T-helper 1 cell treated with Interleukin-12 subunit alpha and Interleukin-12 subunit beta and Interleukin-4 antibody, amounts not matched to agents 30 μg/mL and 1 μg/mL, for 36 hours (primary cell): ENCODE measurements at regions not wholly inside any gene's neighbourhood (a gene's known extent, or its start where the extent isn't known, plus 50 kb on each side); places are given as distances from the start of the nearest gene placed in this dataset.

ENCODE experiments used
- H3K27ac Mint-ChIP-seq: one replicate; pipeline ENCODE4 v1.8.0; 2021; ENCODE audit warnings: mild to moderate bottlenecking, mixed read lengths
- H3K27me3 Mint-ChIP-seq: one replicate; pipeline ENCODE4 v1.8.0; 2021; ENCODE audit warnings: low read depth, mixed read lengths
- H3K36me3 Mint-ChIP-seq: one replicate; pipeline ENCODE4 v1.8.0; 2021; ENCODE audit warnings: low read depth, mixed read lengths
- H3K4me1 Mint-ChIP-seq: one replicate; pipeline ENCODE4 v1.8.0; 2021; ENCODE audit warnings: low read depth, mixed read lengths
- H3K4me3 Mint-ChIP-seq: one replicate; pipeline ENCODE4 v1.8.0; 2021; ENCODE audit warnings: mild to moderate bottlenecking, moderate library complexity, mixed read lengths
- H3K9me3 Mint-ChIP-seq: one replicate; pipeline ENCODE4 v1.8.0; 2021; ENCODE audit warnings: mixed read lengths

DNA sequence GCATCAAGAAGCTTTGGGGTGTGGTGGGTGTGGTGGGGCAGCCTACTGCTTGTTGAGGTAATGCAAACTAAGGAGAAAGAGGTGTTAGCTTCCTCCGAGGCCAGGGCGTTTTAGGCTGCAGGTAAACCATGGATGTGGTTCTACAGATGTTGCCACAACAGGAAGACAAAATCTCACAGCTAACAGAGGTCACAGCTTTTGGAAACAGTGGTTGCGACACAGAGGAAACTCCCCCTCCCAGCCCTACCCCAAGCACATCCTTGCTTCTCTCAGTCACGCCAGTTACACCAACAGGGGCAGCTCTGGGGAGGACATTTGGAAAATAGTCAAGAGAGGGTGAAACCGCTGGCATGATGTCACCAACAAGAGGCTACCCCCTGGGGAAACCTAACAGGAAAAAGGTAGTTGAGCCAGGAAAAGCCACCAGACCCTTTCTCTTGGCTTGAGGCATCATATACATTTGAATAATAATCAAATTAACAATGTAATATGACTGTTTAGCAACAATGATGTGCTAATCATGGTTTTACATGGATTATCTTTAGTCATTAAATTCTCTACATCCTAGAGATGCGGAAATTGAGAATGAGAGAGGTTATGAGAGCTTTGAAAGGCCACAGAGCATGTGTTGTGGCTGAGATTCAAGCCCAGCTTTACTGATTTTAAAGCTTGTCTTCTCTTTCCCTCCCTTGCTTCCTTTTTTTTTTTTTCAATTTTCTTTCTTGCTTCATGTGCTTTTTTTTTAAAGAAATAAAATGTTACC is 82.2 kb upstream of the IL12B start:
- Mint-ChIP-seq H3K27ac (peak overlapping the region; percentile 98), H3K4me3 (peak overlapping the region; percentile 79)

DNA sequence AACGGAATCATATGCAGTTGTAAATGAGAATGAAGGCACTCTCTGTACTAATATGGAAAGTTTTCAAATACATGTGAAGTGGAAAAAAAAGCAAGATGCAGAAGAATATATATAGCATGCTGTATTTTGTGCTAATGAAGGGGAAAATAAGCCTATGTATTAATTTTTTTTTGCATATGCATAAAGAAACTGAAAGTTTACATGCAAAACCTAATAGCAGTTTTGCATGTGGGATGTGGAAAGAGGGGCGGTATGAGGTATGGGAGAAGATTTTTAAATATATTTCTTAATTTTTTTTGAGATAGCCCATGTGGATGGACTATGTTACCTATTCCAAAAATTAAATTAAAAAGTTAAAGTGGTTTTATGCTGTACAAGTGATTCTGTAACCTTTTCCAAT is 83.7 kb upstream of the IL12B start:
- Mint-ChIP-seq H3K27ac (no peak overlapping the region), H3K4me3 (no peak overlapping the region)

More for the DNA sequence above, 82.2 kb upstream of the IL12B start:
- Mint-ChIP-seq H3K4me1 (peaks cover 59% of the 10 kb centered on the region), H3K36me3 (peaks cover 29% of the 10 kb centered on the region), H3K9me3 (peaks cover 22% of the 10 kb centered on the region), H3K27me3 (peaks cover 35% of the 10 kb centered on the region)

DNA sequence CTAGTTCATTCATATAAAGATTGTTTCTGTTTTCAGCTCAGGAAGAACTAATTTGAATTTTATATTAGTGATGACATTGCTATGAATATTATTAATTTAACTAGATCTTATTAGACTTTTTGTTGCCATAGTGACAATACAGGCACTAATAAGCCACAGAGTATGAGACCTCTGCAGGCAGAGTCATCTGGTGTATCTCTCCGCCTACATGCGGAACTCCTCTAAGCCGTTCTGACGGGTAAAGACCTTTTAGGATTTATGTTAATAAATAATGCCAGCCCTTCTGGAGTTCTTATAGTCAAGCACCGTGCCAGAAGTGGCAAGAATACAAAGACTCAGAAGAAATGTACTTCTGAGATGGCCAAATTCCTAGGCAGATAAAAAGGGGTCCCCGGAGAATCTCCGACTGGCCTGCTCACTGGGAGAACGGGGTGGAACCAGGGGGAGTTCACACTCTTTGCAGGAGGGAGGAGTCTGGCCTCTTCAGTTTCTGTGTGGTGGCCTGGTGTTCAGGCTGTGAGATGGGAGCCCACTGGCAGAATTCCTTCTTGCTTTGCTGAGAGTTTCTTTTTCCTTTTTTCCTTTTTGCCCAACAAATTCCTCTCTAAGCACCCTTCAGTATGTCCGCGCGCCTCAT is 85.1 kb upstream of the IL12B start:
- Mint-ChIP-seq H3K4me3 (no peak overlapping the region), H3K9me3 (peaks cover 11% of the 10 kb centered on the region), H3K36me3 (peaks cover 22% of the 10 kb centered on the region), H3K4me1 (peaks cover 48% of the 10 kb centered on the region), H3K27me3 (peaks cover 27% of the 10 kb centered on the region), H3K27ac (no peak overlapping the region)

More for the DNA sequence above, 83.7 kb upstream of the IL12B start:
- Mint-ChIP-seq H3K9me3 (peaks cover 13% of the 10 kb centered on the region), H3K36me3 (peaks cover 23% of the 10 kb centered on the region), H3K4me1 (peaks cover 60% of the 10 kb centered on the region), H3K27me3 (peaks cover 22% of the 10 kb centered on the region)

DNA sequence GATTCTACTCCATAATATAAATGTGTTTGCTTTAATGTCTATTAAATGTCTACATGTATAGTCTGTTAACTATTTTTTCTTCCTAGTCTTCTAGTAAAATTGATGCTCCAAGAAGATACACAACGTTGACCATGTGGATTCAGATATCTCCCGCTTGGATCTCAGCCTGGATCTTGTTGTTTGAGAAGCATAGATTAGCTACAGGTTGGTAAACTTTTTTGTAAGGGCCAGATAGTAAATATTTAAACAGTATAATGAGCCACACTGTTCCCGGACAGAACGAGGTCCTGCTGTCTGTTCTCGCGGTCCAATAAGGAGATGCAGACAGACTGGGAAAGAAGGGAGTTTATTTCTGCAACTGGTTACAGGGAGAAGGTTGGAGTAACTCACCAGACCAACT is 86.2 kb upstream of the IL12B start:
- Mint-ChIP-seq H3K27ac (no peak overlapping the region), H3K4me3 (no peak overlapping the region), H3K9me3 (peaks cover 3% of the 10 kb centered on the region), H3K36me3 (peaks cover 18% of the 10 kb centered on the region), H3K4me1 (peaks cover 40% of the 10 kb centered on the region), H3K27me3 (peaks cover 32% of the 10 kb centered on the region)

DNA sequence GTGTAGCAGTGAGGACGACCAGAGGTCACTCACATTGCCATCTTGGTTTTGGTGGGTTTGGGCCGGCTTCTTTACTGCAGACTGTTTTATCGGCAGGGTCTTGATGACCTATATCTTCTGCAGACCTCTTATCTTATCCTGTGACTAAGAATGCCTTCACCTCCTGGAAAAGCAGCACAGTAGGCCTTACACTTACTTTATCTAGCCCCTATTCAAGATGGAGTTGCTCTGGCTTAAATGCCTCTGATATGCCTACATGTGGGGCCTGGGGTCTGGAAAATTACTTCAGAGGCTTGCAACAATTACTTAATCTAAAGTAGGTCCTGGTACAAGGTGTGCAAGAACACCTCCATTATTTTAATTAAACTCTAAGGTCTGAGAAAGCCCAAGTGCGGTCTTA is 86.9 kb upstream of the IL12B start:
- Mint-ChIP-seq H3K27me3 (peaks cover 32% of the 10 kb centered on the region), H3K9me3 (no peaks in the 10 kb centered on the region), H3K36me3 (peaks cover 13% of the 10 kb centered on the region), H3K4me1 (peaks cover 32% of the 10 kb centered on the region), H3K4me3 (no peak overlapping the region), H3K27ac (no peak overlapping the region)

DNA sequence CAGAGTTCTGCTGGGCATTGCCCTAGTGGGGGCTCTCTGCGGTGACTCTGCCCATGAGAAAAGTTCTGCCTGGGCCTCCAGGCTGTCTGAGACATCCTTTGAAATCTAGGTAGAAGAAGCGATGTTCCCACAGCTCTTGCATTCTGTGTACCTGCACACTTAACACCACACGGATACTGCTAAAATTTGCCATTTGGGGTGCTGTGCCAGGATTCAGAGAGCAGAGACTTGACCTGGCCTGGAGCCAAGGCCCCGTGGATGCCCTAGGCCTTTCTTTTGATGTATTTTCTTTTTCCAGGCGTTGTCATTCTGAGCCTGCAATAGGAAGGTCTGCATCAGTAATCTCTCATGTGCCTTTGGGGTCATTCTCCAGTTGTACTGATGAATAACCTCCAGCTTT is 89.3 kb upstream of the IL12B start:
- H3K27ac Mint-ChIP-seq, result no peak overlapping the region
- peaks cover 19% of the 10 kb centered on the region for H3K4me1 Mint-ChIP-seq
- no peaks in the 10 kb centered on the region for H3K9me3 Mint-ChIP-seq
- no peak overlapping the region for H3K4me3 Mint-ChIP-seq
- peaks cover 17% of the 10 kb centered on the region for H3K36me3 Mint-ChIP-seq
- H3K27me3 Mint-ChIP-seq, result peaks cover 37% of the 10 kb centered on the region

DNA sequence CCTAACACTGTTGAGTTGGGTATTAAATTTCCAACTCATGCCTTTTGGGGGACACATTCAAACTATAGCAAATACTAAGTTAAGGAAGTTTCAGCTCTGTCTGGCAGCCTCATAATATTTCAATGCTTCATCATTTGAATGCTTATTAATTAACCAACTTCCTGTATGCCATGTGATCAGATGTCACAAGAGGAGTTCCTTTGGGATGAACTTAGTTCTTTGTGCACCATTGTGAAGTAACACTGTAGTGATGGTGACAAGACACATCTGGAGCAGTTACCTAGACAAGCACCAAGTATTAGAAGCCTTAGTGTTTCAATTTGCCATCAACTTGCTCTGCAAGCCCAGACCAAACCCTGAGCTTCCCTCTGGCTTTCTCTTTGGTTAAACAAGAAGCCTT is 90.7 kb upstream of the IL12B start:
- H3K27me3 Mint-ChIP-seq, result peaks cover 41% of the 10 kb centered on the region
- H3K9me3 Mint-ChIP-seq, result no peaks in the 10 kb centered on the region
- no peak overlapping the region for H3K4me3 Mint-ChIP-seq
- no peak overlapping the region for H3K27ac Mint-ChIP-seq
- H3K4me1 Mint-ChIP-seq, result peaks cover 28% of the 10 kb centered on the region
- H3K36me3 Mint-ChIP-seq, result peaks cover 21% of the 10 kb centered on the region

DNA sequence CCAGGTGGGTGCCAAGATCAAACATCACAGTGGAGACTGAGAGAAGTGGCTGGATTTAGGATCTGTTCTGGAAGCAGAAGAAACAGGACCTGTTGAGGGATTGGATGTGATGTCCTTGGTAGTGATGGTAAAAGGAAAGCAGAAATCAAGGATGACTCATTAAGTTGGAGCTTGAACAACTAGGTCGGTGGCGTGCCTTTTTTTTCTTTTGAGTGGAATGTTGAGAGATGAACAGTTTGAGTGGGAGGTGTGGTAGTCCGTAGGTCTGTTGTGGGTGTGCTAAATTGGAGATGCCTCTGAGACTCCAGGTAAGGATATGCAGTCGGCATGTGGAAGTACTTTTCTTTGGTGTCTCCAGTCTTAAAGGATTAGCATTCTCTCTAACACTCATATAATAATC is 92.1 kb upstream of the IL12B start:
- Mint-ChIP-seq H3K9me3 (no peaks in the 10 kb centered on the region), H3K27ac (no peak overlapping the region), H3K36me3 (peaks cover 16% of the 10 kb centered on the region), H3K4me3 (no peak overlapping the region), H3K4me1 (peaks cover 35% of the 10 kb centered on the region), H3K27me3 (peaks cover 32% of the 10 kb centered on the region)

DNA sequence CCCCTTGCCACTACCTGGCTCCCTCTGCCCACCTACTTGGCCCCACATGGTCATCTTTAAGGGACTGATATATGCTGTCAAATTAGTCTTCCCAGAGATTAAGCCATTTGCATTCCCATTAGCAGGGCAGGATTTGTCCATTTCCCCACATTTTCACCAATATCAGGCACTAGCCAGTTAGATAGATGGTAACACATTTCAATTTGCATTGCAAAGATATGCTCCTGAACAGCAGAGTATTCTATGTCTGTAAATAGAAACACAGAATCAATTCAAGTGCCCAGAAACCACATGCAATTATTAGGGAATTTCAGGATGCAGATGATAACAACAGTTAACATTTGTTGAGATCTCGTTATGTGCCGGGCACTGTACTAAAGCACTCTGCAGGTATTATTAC is 92.6 kb upstream of the IL12B start:
- H3K27ac Mint-ChIP-seq, result no peak overlapping the region
- H3K9me3 Mint-ChIP-seq, result no peaks in the 10 kb centered on the region
- peaks cover 16% of the 10 kb centered on the region for H3K36me3 Mint-ChIP-seq
- H3K4me3 Mint-ChIP-seq, result no peak overlapping the region
- H3K27me3 Mint-ChIP-seq, result peaks cover 32% of the 10 kb centered on the region
- peaks cover 39% of the 10 kb centered on the region for H3K4me1 Mint-ChIP-seq

DNA sequence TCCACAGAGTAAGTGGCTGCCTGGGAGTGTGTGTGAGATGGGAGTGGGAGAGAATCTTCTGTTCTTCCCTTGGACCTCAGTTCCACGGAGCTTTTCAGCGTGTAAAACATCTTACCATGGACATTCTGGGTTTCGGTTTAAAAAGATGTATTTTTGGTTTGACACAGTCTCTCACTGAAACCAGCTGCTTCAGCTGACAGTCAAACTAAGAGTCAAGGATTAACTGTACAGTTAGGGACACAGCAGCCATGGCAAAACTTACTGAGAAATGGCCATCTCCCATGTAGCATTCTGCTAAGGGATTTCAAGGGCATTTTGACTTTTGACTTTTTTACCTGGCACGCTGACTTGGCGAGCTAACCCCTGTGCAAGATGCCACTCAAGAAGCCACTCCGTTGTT is 93.8 kb upstream of the IL12B start:
- Mint-ChIP-seq H3K27me3 (peaks cover 37% of the 10 kb centered on the region), H3K36me3 (peaks cover 15% of the 10 kb centered on the region), H3K9me3 (peaks cover 4% of the 10 kb centered on the region), H3K4me3 (no peak overlapping the region), H3K27ac (no peak overlapping the region), H3K4me1 (peaks cover 43% of the 10 kb centered on the region)

DNA sequence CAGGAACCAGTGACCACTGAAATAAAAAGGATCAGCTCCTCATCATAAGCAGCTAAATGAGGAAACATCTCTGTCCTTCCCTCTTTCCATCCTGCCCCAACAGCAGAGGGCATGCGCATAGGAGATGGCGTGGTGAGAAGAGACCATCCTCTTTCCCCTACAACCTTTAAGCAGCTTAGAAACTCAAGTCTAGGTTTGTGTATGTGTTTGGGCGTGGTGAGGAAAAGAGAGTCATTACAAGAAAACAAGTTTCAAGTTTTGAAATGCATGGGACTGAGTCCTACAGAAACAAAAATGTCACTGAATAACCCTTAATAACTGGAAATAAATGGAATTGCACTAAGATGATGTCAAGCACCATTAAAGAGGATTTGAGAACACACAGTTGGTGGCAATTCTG is 96.4 kb upstream of the IL12B start:
- peak overlapping the region; percentile 87 for H3K27ac Mint-ChIP-seq
- peaks cover 36% of the 10 kb centered on the region for H3K27me3 Mint-ChIP-seq
- H3K4me1 Mint-ChIP-seq, result peaks cover 54% of the 10 kb centered on the region
- H3K9me3 Mint-ChIP-seq, result peaks cover 9% of the 10 kb centered on the region
- H3K36me3 Mint-ChIP-seq, result peaks cover 27% of the 10 kb centered on the region
- no peak overlapping the region for H3K4me3 Mint-ChIP-seq

DNA sequence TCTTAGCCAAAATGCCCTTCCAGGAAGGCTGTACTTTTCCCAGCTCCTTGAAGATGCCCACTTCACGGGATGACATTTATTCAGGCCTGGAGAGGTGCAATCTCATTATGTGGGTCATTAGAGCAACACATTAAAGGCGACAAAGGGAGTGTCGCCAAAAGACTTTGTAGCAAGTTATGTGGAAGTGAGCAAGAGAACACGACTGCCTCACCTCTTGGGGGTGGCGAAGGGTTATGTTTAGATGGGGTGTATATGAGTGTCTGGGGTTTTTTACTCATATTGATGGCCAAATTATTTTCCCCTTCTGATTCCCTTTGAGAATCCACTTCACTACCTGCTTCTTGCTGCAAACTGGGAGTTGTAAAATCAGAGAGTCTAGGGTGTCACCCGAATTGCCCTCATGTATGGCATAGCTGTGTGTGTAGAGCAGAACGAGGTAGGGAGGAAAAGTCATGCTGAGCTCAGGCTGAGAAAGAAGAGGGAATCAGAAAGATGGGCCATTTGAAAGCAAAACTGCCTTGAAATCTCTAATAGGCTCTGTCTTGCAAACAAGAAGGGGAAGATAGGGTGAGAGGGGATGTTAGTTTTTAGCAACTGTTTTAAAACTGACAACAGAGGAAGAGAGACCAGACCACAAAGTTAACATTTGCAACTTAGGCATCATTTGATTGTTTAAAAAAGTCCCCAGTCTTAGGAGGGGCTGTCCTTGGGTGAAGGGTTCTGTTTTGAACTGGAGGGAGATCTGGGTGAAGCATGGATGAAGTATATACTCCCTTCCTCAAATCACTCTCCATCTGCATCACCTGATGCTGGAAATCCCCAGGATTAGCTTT is 97.1 kb upstream of the IL12B start:
- Mint-ChIP-seq H3K27me3 (peaks cover 41% of the 10 kb centered on the region), H3K9me3 (peaks cover 9% of the 10 kb centered on the region), H3K4me1 (peaks cover 56% of the 10 kb centered on the region), H3K4me3 (peak overlapping the region; percentile 20), H3K27ac (peak overlapping the region; percentile 87), H3K36me3 (peaks cover 27% of the 10 kb centered on the region)

DNA sequence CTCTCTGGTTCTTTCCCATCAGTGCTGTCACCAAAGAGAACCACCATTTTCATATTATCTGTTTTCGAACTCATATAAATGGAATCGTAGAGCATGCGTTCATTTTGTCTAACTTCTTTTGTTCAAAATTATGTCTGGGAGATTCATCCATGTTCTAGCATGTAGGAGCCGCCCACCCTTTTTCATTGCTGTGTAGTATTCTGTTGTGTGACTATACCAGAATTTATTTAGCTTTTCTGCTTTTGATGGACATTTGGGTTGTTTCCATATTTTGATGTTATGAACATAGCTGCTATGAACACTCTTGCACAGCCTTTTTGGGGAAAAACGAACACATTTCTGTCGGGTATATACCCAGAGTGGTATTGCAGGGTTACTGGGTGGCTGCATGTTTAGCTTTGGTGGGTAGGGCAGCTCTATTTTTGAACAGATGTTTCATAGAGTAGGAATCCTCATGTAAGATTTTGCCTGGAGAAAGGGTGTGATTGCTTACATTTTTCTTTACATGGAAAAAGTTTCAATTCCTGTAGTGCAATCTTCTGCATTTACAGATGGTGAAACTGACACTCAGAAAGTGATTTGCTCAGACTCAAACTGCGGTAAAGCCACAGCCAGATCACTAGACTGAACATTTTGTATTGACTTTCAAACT is 100.2 kb upstream of the IL12B start:
- peaks cover 21% of the 10 kb centered on the region for H3K36me3 Mint-ChIP-seq
- no peak overlapping the region for H3K4me3 Mint-ChIP-seq
- no peak overlapping the region for H3K27ac Mint-ChIP-seq
- peaks cover 47% of the 10 kb centered on the region for H3K4me1 Mint-ChIP-seq
- peaks cover 48% of the 10 kb centered on the region for H3K27me3 Mint-ChIP-seq
- peaks cover 9% of the 10 kb centered on the region for H3K9me3 Mint-ChIP-seq

DNA sequence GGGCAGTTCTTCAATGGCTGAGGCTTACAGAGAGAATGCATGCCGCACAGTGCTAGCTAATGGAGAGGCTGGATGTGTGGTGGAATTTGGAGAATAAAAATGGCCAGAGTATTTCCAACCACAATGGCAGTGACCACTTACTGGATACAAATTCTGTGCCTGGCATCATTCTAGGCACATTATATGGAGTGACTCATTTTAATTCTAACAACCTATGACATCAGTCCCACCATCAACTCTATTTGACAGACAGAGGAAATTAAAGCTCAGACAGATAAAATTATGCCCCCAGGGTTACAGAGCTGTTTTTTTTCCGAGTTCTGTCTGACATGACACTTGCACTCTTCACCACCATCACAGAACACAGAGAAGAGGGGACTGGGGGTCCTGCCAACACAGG is 105.6 kb upstream of the IL12B start:
- H3K27me3 Mint-ChIP-seq, result peaks cover 68% of the 10 kb centered on the region
- peaks cover 5% of the 10 kb centered on the region for H3K9me3 Mint-ChIP-seq
- no peak overlapping the region for H3K4me3 Mint-ChIP-seq
- H3K27ac Mint-ChIP-seq, result no peak overlapping the region
- peaks cover 19% of the 10 kb centered on the region for H3K36me3 Mint-ChIP-seq
- peaks cover 13% of the 10 kb centered on the region for H3K4me1 Mint-ChIP-seq
